ENCODE measurements at regions not wholly inside any gene's neighbourhood (a gene's known extent, or its start where the extent isn't known, plus 50 kb on each side); places are given as distances from the start of the nearest gene placed in this dataset.

DNA sequence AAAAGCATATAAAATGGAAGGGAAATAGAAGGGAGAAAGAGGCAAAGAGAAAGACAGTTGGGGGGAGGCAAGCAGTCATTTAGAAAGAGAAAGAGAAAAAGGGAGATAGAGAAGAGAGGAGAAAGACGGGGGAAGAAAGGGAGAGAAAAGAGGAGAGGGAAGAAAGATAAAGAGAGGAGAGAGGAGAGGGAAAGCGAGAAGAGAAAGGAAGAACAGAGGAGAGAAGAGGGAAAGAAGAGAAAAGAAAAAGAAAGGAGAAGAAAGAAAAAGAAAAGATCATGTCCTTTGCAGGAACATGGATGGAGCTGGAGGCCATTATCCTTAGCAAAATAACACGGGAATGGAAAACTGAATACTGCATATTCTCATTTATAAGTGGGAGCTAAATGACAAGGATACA lies 247.7 kb downstream of the MIAT start:
- TF ChIP-seq, protein P1, sequence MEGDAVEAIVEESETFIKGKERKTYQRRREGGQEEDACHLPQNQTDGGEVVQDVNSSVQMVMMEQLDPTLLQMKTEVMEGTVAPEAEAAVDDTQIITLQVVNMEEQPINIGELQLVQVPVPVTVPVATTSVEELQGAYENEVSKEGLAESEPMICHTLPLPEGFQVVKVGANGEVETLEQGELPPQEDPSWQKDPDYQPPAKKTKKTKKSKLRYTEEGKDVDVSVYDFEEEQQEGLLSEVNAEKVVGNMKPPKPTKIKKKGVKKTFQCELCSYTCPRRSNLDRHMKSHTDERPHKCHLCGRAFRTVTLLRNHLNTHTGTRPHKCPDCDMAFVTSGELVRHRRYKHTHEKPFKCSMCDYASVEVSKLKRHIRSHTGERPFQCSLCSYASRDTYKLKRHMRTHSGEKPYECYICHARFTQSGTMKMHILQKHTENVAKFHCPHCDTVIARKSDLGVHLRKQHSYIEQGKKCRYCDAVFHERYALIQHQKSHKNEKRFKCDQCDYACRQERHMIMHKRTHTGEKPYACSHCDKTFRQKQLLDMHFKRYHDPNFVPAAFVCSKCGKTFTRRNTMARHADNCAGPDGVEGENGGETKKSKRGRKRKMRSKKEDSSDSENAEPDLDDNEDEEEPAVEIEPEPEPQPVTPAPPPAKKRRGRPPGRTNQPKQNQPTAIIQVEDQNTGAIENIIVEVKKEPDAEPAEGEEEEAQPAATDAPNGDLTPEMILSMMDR (IDR thresholded peaks at IDR 0.05), result no peak
- TF ChIP-seq POLR2A (IDR thresholded peaks at IDR 0.05), result no peak

All from Peyer's patch (tissue), 4 donors.